GM20000 (cell line): ENCODE measurements at regions not wholly inside any gene's neighbourhood (a gene's known extent, or its start where the extent isn't known, plus 50 kb on each side); places are given as distances from the start of the nearest gene placed in this dataset.

Experiments used
- DNase-seq: peaks from one replicate; pipeline ENCODE4 v3.0.0; 2012; ENCODE audit warnings: low spot score
- CTCF ChIP-seq: IDR thresholded peaks from 2 replicates; pipeline ENCODE4 v1.5.1; 2012; ENCODE audit warnings: mild to moderate bottlenecking, control low read depth; ENCODE audit errors: extremely low read depth, missing control alignments

- DNase-seq: no peak
- TF ChIP-seq CTCF: no peak
Measured at GRCh38 chr3:25903371-25904129, 113.7 kb downstream of the OXSM start.

GRCh38 chr3:25904206-25904605 lies 114.3 kb downstream of the OXSM start:
- no peak for DNase-seq
- no peak for TF ChIP-seq CTCF

GRCh38 chr3:25906132-25906906 lies 116.4 kb downstream of the OXSM start:
- TF ChIP-seq CTCF: no peak
- no peak for DNase-seq

GRCh38 chr3:25907081-25907480 lies 117.2 kb downstream of the OXSM start:
- DNase-seq: no peak
- no peak for TF ChIP-seq CTCF

GRCh38 chr3:25910105-25910504 lies 120.2 kb downstream of the OXSM start:
- no peak for DNase-seq
- TF ChIP-seq CTCF: no peak

- peak; percentile 47 for TF ChIP-seq CTCF
- peak; percentile 20 for DNase-seq
Measured at GRCh38 chr3:25910997-25911396, 121.1 kb downstream of the OXSM start.
